Liver (tissue), 8 donors: ENCODE measurements at regions not wholly inside any gene's neighbourhood (a gene's known extent, or its start where the extent isn't known, plus 50 kb on each side); places are given as distances from the start of the nearest gene placed in this dataset.

Source experiments
- DNase-seq: peaks from one replicate; pipeline ENCODE4 v3.0.0-alpha.2; 2017; ENCODE audit warnings: low spot score
- H3K27ac ChIP-seq, 2 donors: one replicate each; pipeline ENCODE4 v1.7.0; 2013; ENCODE audit warnings: inconsistent platforms in 2 of 2, low read length in 2 of 2, control low read depth in 1 of 2, low read depth in 1 of 2, mild to moderate bottlenecking in 1 of 2
- H3K27me3 ChIP-seq, 4 donors: one replicate each; pipeline versions ENCODE4 v1.6.1 to v1.7.0; 2013; ENCODE audit warnings: low read length in 3 of 4, inconsistent platforms in 1 of 4, mild to moderate bottlenecking in 1 of 4, moderate library complexity in 1 of 4; ENCODE audit not compliant: control insufficient read depth in 4 of 4, insufficient read depth in 4 of 4
- H3K36me3 ChIP-seq, 4 donors: one replicate each; pipeline versions ENCODE4 v1.6.1 to v1.7.0; 2013; ENCODE audit warnings: low read length in 3 of 4, mild to moderate bottlenecking in 3 of 4, low read depth in 1 of 4, moderate library complexity in 1 of 4; ENCODE audit not compliant: control insufficient read depth in 4 of 4, insufficient read depth in 3 of 4
- H3K4me1 ChIP-seq, 4 donors: one replicate each; pipeline versions ENCODE4 v1.6.1 to v1.7.0; 2013; ENCODE audit warnings: low read length in 3 of 4, mild to moderate bottlenecking in 3 of 4, moderate library complexity in 1 of 4; ENCODE audit not compliant: control insufficient read depth in 4 of 4, insufficient read depth in 4 of 4
- H3K4me3 ChIP-seq, 3 donors: one replicate each; pipeline versions ENCODE4 v1.6.1 to v1.7.0; 2013; ENCODE audit warnings: low read length in 3 of 3, control low read depth in 1 of 3, low read depth in 1 of 3, mild to moderate bottlenecking in 1 of 3
- H3K9ac ChIP-seq, 2 donors: one replicate each; pipeline ENCODE4 v1.7.0; 2013; ENCODE audit warnings: low read length in 2 of 2, mild to moderate bottlenecking in 2 of 2, moderate library complexity in 2 of 2, control low read depth in 1 of 2, low read depth in 1 of 2
- H3K9me3 ChIP-seq, 4 donors: one replicate each; pipeline versions ENCODE4 v1.6.1 to v1.7.0; 2013; ENCODE audit warnings: low read length in 3 of 4; ENCODE audit not compliant: control insufficient read depth in 4 of 4
- EGR1 ChIP-seq, 2 donors: IDR thresholded peaks; 2 replicates each; pipeline ENCODE4 v1.6.1; 2016 to 2018; ENCODE audit warnings: antibody characterized with exemption in 2 of 2, low read depth in 2 of 2
- FOXA1 ChIP-seq: IDR thresholded peaks from 2 replicates; pipeline ENCODE4 v1.6.1; 2016; ENCODE audit warnings: antibody characterized with exemption
- FOXA2 ChIP-seq: IDR thresholded peaks from 2 replicates; pipeline ENCODE4 v1.6.1; 2016; ENCODE audit warnings: antibody characterized with exemption
- GABPA ChIP-seq, 2 donors: IDR thresholded peaks in 1 of 2; conservative IDR thresholded peaks in 1 of 2; 2 replicates each; pipeline ENCODE4 v1.6.1; 2016; ENCODE audit warnings: antibody characterized with exemption in 2 of 2, mild to moderate bottlenecking in 1 of 2, moderate library complexity in 1 of 2
- HNF4A ChIP-seq, 2 donors: conservative IDR thresholded peaks; 2 replicates each; pipeline ENCODE4 v1.6.1; 2016; ENCODE audit warnings: antibody characterized with exemption in 2 of 2, mild to moderate bottlenecking in 2 of 2
- HNF4G ChIP-seq: IDR thresholded peaks from 2 replicates; pipeline ENCODE4 v1.6.1; 2016; ENCODE audit warnings: antibody characterized with exemption
- JUND ChIP-seq, 2 donors: IDR thresholded peaks; 2 replicates each; pipeline ENCODE4 v1.6.1; 2016; ENCODE audit warnings: antibody characterized with exemption in 2 of 2
- NR2F2 ChIP-seq: IDR thresholded peaks from 2 replicates; pipeline ENCODE4 v1.6.1; 2016; ENCODE audit warnings: antibody characterized with exemption
- RAD21 ChIP-seq, 2 donors: IDR thresholded peaks; 2 replicates each; pipeline ENCODE4 v1.6.1; 2016; ENCODE audit warnings: antibody characterized with exemption in 2 of 2, mild to moderate bottlenecking in 2 of 2
- RXRA ChIP-seq, 2 donors: IDR thresholded peaks; 2 replicates each; pipeline ENCODE4 v1.6.1; 2017 to 2018; ENCODE audit warnings: antibody characterized with exemption in 2 of 2, mild to moderate bottlenecking in 1 of 2
- SP1 ChIP-seq: IDR thresholded peaks from 2 replicates; pipeline ENCODE4 v1.6.1; 2018; ENCODE audit warnings: antibody characterized with exemption, mild to moderate bottlenecking
- TAF1 ChIP-seq: conservative IDR thresholded peaks from 2 replicates; pipeline ENCODE4 v1.6.1; 2016; ENCODE audit warnings: antibody characterized with exemption, mild to moderate bottlenecking
- YY1 ChIP-seq: IDR thresholded peaks from 2 replicates; pipeline ENCODE4 v1.6.1; 2016; ENCODE audit warnings: antibody characterized with exemption, mild to moderate bottlenecking
- WGBS: extraction: QIAGEN DNeasy Blood & Tissue Kit; methylation state at CpG from one replicate; pipeline ENCODE4 v1.1.7; 2013; 5-methylcytosine and 5-hydroxymethylcytosine counted together
- TF ChIP-seq, protein P1 (sequence below): IDR thresholded peaks from 2 replicates; pipeline ENCODE4 v1.6.1; 2016; ENCODE audit warnings: antibody characterized with exemption
- TF ChIP-seq, protein P2 (sequence below): IDR thresholded peaks from 2 replicates; pipeline ENCODE4 v1.6.1; 2016; ENCODE audit warnings: antibody characterized with exemption
- TF ChIP-seq, protein P3 (sequence below): fragments of 150-350 bp; IDR thresholded peaks from 2 replicates; pipeline ENCODE4 v1.5.1; 2017; ENCODE audit warnings: improper control_type of control experiment, low read depth, low read length; ENCODE audit not compliant: missing input control
- TF ChIP-seq, protein P4 (sequence below): IDR thresholded peaks from 2 replicates; pipeline ENCODE4 v1.6.1; 2016; ENCODE audit warnings: antibody characterized with exemption
- TF ChIP-seq, protein P5 (sequence below): IDR thresholded peaks from 2 replicates; pipeline ENCODE4 v1.6.1; 2016; ENCODE audit warnings: antibody characterized with exemption, mild to moderate bottlenecking
- donor health status: healthy.
- donor health status: healthy.
- donor health status: healthy.
- donor health status: healthy.
- donor health status: healthy.

DNA sequence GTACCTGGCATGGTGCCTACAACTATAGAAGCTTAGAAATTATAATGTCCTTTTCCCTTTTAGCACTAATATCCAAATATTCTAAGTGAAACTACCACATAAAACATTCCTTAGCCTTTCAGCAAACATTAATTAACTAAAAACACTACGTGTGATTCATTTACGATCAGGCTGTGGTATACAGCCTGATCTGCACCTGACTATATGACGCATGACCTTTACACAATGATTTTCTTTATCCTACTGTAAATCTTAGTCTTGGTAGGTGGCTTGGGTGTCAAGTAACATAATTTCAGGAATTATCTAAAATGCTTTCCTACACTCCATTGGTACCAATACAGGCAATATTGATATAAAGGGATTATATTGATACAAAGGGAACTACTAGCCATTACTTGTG, 686.7 kb downstream of the DTWD2 start:
- H3K27me3 ChIP-seq: peaks cover 0 to 4% (median 0%) of the 10 kb centered on the region in 4 donors
- DNase-seq: no peak
- H3K4me1 ChIP-seq: no peaks in the 10 kb centered on the region
- H3K9me3 ChIP-seq: no peaks in the 10 kb centered on the region
- no peaks in the 10 kb centered on the region for H3K36me3 ChIP-seq
- 70% methylated on average over 3 of the region's 3 CpGs for WGBS
- H3K27ac ChIP-seq: no peak overlapping the region
- H3K4me3 ChIP-seq: no peak overlapping the region
- no peak overlapping the region for H3K9ac ChIP-seq
- TF ChIP-seq NR2F2 (no peak), RAD21 (IDR thresholded peaks at IDR 0.05) (no peak), FOXA2 (no peak), TAF1 (no peak), RXRA (IDR thresholded peaks at IDR 0.05) (no peak), SP1 (no peak), YY1 (no peak), HNF4G (no peak), JUND (IDR thresholded peaks at IDR 0.05) (no peak), FOXA1 (no peak), EGR1 (IDR thresholded peaks at IDR 0.05; ENCODE audit: low read depth in 2 of 2) (no peak), GABPA (IDR thresholded peaks at IDR 0.05 in 1 of 2, conservative IDR thresholded peaks at IDR 0.05 in 1 of 2) (no peak), HNF4A (conservative IDR thresholded peaks at IDR 0.05) (no peak)
- TF ChIP-seq, protein P1, sequence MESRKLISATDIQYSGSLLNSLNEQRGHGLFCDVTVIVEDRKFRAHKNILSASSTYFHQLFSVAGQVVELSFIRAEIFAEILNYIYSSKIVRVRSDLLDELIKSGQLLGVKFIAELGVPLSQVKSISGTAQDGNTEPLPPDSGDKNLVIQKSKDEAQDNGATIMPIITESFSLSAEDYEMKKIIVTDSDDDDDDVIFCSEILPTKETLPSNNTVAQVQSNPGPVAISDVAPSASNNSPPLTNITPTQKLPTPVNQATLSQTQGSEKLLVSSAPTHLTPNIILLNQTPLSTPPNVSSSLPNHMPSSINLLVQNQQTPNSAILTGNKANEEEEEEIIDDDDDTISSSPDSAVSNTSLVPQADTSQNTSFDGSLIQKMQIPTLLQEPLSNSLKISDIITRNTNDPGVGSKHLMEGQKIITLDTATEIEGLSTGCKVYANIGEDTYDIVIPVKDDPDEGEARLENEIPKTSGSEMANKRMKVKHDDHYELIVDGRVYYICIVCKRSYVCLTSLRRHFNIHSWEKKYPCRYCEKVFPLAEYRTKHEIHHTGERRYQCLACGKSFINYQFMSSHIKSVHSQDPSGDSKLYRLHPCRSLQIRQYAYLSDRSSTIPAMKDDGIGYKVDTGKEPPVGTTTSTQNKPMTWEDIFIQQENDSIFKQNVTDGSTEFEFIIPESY: no peak
- TF ChIP-seq, protein P2, sequence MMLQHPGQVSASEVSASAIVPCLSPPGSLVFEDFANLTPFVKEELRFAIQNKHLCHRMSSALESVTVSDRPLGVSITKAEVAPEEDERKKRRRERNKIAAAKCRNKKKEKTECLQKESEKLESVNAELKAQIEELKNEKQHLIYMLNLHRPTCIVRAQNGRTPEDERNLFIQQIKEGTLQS: no peak
- TF ChIP-seq, protein P3, sequence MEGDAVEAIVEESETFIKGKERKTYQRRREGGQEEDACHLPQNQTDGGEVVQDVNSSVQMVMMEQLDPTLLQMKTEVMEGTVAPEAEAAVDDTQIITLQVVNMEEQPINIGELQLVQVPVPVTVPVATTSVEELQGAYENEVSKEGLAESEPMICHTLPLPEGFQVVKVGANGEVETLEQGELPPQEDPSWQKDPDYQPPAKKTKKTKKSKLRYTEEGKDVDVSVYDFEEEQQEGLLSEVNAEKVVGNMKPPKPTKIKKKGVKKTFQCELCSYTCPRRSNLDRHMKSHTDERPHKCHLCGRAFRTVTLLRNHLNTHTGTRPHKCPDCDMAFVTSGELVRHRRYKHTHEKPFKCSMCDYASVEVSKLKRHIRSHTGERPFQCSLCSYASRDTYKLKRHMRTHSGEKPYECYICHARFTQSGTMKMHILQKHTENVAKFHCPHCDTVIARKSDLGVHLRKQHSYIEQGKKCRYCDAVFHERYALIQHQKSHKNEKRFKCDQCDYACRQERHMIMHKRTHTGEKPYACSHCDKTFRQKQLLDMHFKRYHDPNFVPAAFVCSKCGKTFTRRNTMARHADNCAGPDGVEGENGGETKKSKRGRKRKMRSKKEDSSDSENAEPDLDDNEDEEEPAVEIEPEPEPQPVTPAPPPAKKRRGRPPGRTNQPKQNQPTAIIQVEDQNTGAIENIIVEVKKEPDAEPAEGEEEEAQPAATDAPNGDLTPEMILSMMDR: no peak
- TF ChIP-seq, protein P4, sequence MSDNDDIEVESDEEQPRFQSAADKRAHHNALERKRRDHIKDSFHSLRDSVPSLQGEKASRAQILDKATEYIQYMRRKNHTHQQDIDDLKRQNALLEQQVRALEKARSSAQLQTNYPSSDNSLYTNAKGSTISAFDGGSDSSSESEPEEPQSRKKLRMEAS: no peak

DNA sequence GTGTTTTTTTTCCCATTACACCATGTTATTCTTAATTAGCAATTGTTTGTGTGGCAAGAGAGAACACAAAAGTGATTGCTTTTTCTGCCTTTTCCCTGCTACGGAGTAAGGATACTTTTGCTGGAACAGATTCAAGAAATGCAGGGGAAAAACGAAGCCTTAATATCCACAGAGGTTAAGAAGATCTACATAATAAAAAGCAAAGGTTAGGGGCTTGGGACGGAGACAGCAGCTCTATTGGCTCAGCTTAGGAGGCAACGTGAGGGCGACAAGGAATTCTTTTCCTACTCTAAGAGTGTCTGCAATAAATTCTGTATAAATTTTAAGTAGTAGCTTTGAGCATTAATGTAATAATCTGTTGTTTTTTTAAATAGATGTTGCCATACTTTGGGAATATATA, 693.3 kb downstream of the DTWD2 start:
- no peak overlapping the region for H3K9ac ChIP-seq
- H3K27me3 ChIP-seq: peaks cover 0 to 4% (median 1%) of the 10 kb centered on the region in 4 donors
- H3K27ac ChIP-seq: no peak overlapping the region
- no peaks in the 10 kb centered on the region for H3K36me3 ChIP-seq
- no peak overlapping the region for H3K4me3 ChIP-seq
- no peak for TF ChIP-seq NR2F2
- TF ChIP-seq HNF4G: no peak
- TF ChIP-seq YY1: no peak
- TF ChIP-seq TAF1: no peak
- no peak for TF ChIP-seq JUND (IDR thresholded peaks at IDR 0.05)
- no peak for TF ChIP-seq RXRA (IDR thresholded peaks at IDR 0.05)
- no peak for TF ChIP-seq FOXA2
- TF ChIP-seq, protein P5, sequence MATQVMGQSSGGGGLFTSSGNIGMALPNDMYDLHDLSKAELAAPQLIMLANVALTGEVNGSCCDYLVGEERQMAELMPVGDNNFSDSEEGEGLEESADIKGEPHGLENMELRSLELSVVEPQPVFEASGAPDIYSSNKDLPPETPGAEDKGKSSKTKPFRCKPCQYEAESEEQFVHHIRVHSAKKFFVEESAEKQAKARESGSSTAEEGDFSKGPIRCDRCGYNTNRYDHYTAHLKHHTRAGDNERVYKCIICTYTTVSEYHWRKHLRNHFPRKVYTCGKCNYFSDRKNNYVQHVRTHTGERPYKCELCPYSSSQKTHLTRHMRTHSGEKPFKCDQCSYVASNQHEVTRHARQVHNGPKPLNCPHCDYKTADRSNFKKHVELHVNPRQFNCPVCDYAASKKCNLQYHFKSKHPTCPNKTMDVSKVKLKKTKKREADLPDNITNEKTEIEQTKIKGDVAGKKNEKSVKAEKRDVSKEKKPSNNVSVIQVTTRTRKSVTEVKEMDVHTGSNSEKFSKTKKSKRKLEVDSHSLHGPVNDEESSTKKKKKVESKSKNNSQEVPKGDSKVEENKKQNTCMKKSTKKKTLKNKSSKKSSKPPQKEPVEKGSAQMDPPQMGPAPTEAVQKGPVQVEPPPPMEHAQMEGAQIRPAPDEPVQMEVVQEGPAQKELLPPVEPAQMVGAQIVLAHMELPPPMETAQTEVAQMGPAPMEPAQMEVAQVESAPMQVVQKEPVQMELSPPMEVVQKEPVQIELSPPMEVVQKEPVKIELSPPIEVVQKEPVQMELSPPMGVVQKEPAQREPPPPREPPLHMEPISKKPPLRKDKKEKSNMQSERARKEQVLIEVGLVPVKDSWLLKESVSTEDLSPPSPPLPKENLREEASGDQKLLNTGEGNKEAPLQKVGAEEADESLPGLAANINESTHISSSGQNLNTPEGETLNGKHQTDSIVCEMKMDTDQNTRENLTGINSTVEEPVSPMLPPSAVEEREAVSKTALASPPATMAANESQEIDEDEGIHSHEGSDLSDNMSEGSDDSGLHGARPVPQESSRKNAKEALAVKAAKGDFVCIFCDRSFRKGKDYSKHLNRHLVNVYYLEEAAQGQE: no peak
- TF ChIP-seq, protein P2: no peak
- TF ChIP-seq HNF4A (conservative IDR thresholded peaks at IDR 0.05): no peak
- TF ChIP-seq EGR1 (IDR thresholded peaks at IDR 0.05; ENCODE audit: low read depth in 2 of 2): no peak
- TF ChIP-seq, protein P4: no peak
- TF ChIP-seq RAD21 (IDR thresholded peaks at IDR 0.05): no peak
- TF ChIP-seq, protein P3: no peak
- TF ChIP-seq FOXA1: no peak
- TF ChIP-seq, protein P1: no peak
- no peak for TF ChIP-seq GABPA (IDR thresholded peaks at IDR 0.05 in 1 of 2, conservative IDR thresholded peaks at IDR 0.05 in 1 of 2)
- no peak for DNase-seq
- 39% methylated on average over 5 of the region's 5 CpGs for WGBS
- H3K9me3 ChIP-seq: no peaks in the 10 kb centered on the region
- no peaks in the 10 kb centered on the region for H3K4me1 ChIP-seq
